Kidney epithelial cell (primary cell): ENCODE measurements at regions not wholly inside any gene's neighbourhood (a gene's known extent, or its start where the extent isn't known, plus 50 kb on each side); places are given as distances from the start of the nearest gene placed in this dataset.
"Not testable (repeated sequence)": the region's sequence is repeated elsewhere in the genome, so short reads cannot be mapped to it uniquely, and the experiment has no call there.

Experiments
- DNase-seq: peaks from one replicate; pipeline ENCODE4 v3.0.0-alpha.2; 2010; ENCODE audit warnings: low read depth
- H3K27me3 ChIP-seq: 2 replicates; pipeline ENCODE4 v1.6.0; 2011; ENCODE audit warnings: low read length; ENCODE audit not compliant: control insufficient read depth, insufficient read depth
- H3K36me3 ChIP-seq: 2 replicates; pipeline ENCODE4 v1.5.1; 2011; ENCODE audit warnings: low read length; ENCODE audit not compliant: control insufficient read depth, insufficient read depth
- H3K4me3 ChIP-seq: 2 replicates; pipeline ENCODE4 v1.5.1; 2011; ENCODE audit warnings: low read depth, mild to moderate bottlenecking, control low read depth, low read length
- TF ChIP-seq, protein P1 (sequence below): IDR thresholded peaks from 2 replicates; pipeline ENCODE4 v1.5.1; 2011; ENCODE audit warnings: mild to moderate bottlenecking, moderate library complexity, low read length, control low read depth, inconsistent platforms; ENCODE audit not compliant: insufficient read depth, poor library complexity, severe bottlenecking

DNA sequence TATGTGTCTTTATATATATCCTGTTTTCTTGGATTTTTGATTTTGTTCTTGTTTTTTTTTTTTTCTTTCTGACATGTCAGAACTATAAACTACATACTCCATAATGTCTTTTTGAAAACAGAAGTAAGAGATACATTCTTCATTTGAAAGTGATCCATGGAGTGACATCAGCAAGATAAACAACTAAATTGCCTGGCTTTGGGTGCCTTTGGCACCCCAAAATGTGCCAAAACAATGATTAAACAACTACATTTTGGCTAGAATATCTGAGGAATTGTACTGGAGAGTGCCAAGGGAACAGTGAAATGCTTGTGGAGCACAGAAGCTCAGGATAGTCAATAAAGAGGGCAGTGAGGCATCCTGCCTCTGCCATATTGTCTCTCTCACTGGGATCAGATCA, 766.1 kb upstream of the ANO3 start:
- TF ChIP-seq, protein P1, sequence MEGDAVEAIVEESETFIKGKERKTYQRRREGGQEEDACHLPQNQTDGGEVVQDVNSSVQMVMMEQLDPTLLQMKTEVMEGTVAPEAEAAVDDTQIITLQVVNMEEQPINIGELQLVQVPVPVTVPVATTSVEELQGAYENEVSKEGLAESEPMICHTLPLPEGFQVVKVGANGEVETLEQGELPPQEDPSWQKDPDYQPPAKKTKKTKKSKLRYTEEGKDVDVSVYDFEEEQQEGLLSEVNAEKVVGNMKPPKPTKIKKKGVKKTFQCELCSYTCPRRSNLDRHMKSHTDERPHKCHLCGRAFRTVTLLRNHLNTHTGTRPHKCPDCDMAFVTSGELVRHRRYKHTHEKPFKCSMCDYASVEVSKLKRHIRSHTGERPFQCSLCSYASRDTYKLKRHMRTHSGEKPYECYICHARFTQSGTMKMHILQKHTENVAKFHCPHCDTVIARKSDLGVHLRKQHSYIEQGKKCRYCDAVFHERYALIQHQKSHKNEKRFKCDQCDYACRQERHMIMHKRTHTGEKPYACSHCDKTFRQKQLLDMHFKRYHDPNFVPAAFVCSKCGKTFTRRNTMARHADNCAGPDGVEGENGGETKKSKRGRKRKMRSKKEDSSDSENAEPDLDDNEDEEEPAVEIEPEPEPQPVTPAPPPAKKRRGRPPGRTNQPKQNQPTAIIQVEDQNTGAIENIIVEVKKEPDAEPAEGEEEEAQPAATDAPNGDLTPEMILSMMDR = no peak
- no peak overlapping the region for H3K4me3 ChIP-seq
- no peak for DNase-seq

GRCh38 chr11:25566298-25567200, 765.4 kb upstream of the ANO3 start:
- TF ChIP-seq, protein P1 = no peak
- DNase-seq = no peak
- no peak overlapping the region for H3K4me3 ChIP-seq

More for the DNA sequence above, 766.1 kb upstream of the ANO3 start:
- no peaks in the 10 kb centered on the region for H3K27me3 ChIP-seq
- no peaks in the 10 kb centered on the region for H3K36me3 ChIP-seq

DNA sequence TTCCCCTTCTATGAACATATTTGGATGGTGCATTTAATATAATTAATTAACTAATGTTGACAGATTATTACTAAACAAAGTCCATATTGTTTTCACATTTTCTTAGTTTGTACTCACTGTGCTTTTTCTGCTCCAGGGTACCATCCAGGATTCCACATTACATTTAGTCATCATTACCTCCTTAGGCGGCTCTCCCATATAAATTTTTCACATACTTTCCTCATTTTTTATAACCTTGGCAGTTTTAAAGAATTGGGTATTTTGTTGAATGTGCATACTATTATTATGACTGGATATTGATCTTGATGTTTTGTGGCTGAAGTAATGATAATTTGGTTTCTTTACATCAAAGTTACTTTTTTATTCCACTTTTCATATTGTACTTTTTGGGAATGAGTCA, 755.6 kb upstream of the ANO3 start:
- TF ChIP-seq, protein P1 = no peak
- Histone ChIP-seq H3K4me3 (no peak overlapping the region), H3K27me3 (no peaks in the 10 kb centered on the region), H3K36me3 (no peaks in the 10 kb centered on the region)
- DNase-seq = no peak

More at GRCh38 chr11:25566298-25567200, 765.4 kb upstream of the ANO3 start:
- Histone ChIP-seq H3K27me3 (no peaks in the 10 kb centered on the region), H3K36me3 (no peaks in the 10 kb centered on the region)

- H3K36me3 ChIP-seq, H3K4me3 ChIP-seq, H3K27me3 ChIP-seq, DNase-seq: not testable (repeated sequence)
Observed at GRCh38 chr11:25579554-25579953, 752.4 kb upstream of the ANO3 start.

DNA sequence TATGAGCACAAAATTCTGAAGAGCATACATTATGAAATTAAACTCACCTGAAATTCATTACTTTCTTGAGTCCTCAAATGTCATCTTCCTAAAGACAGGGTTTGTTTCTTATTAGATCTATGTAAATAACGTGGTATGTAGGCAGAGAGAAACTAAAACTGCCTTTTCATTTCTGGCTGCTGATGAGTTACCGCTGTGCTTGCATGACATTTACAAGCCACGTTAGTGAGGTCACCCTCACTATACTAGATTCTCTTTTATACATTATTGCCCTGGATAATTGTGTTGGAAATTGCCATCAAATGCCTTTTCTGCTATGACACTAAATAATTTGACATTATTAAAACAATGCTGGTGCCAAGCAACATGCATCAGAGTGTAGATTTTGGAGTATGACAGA, 748.3 kb upstream of the ANO3 start:
- Histone ChIP-seq H3K27me3 (no peaks in the 10 kb centered on the region), H3K4me3 (no peak overlapping the region), H3K36me3 (no peaks in the 10 kb centered on the region)
- DNase-seq = no peak
- TF ChIP-seq, protein P1 = no peak

DNA sequence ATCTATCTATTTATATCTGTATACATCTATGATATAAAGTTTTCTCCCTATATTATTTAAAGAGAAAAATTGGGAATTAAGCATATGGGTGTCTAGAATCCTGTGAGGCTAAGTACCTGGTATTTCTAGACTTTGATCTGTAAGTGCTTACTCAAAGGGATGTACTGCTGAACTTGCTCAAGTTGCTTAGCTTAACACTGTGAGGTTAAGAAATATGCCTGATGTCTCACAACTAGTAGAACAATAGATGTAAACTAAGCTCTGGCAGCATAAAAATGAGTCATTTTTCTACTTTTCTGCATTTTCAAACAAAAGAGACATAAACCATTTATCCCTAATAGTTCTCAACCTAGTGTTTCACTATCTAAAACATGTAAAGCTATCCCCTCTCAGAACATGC, 744.4 kb upstream of the ANO3 start:
- TF ChIP-seq, protein P1 = no peak
- DNase-seq = no peak
- Histone ChIP-seq H3K27me3 (no peaks in the 10 kb centered on the region), H3K36me3 (no peaks in the 10 kb centered on the region), H3K4me3 (no peak overlapping the region)
